Activated T-cell treated with anti-CD3 and anti-CD28 coated beads, Interleukin-2, amount 50 U/mL, for 72 hours (primary cell): ENCODE measurements at regions not wholly inside any gene's neighbourhood (a gene's known extent, or its start where the extent isn't known, plus 50 kb on each side); places are given as distances from the start of the nearest gene placed in this dataset.

ENCODE experiments used
- ATAC-seq, 2 donors: fragments of 150-1000 bp; cut with Tn5 transposase; replicated peaks in 1 of 2; 2 replicates each; pipeline ENCODE4 v1.10.0; 2021; ENCODE audit warnings: moderate library complexity in 2 of 2, mild to moderate bottlenecking in 1 of 2
- DNase-seq, 2 donors: peaks; one replicate each; pipeline ENCODE4 v3.0.0; 2021 to 2022; ENCODE audit warnings: mixed read lengths in 1 of 2
- H3K27ac Mint-ChIP-seq: one replicate; pipeline ENCODE4 v1.8.0; 2022; ENCODE audit warnings: mild to moderate bottlenecking, moderate library complexity, mixed read lengths
- H3K27me3 Mint-ChIP-seq: one replicate; pipeline ENCODE4 v1.8.0; 2022; ENCODE audit warnings: low read depth, mixed read lengths
- H3K36me3 Mint-ChIP-seq, 2 donors: one replicate each; pipeline ENCODE4 v1.8.0; 2022; ENCODE audit warnings: mixed read lengths in 2 of 2, mild to moderate bottlenecking in 1 of 2; ENCODE audit not compliant: insufficient read depth in 2 of 2
- H3K4me1 Mint-ChIP-seq: one replicate; pipeline ENCODE4 v1.8.0; 2022; ENCODE audit warnings: low read depth, mixed read lengths
- H3K4me3 Mint-ChIP-seq, 2 donors: one replicate each; pipeline ENCODE4 v1.8.0; 2022; ENCODE audit warnings: mild to moderate bottlenecking in 2 of 2, mixed read lengths in 2 of 2, moderate library complexity in 2 of 2
- H3K9me3 Mint-ChIP-seq, 2 donors: one replicate each; pipeline ENCODE4 v1.8.0; 2022; ENCODE audit warnings: mixed read lengths in 2 of 2

DNA sequence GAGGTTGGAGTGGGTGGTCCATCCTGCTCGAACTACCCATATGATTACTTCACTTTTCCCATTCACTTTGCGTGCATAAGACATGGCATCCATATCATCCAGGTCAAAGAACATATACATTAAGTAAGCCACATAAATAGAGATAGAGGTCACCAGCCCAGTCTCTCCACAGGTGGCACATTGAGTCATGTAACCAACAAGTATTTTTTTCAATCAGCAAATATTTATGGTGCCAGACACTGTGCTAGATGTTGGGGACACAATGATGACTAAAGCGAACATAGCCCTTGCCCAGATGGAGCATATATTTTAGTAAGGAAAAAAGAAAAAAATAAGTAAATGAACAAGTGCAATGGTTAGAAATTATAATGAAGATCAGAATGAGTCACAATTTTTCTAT is 83.6 kb upstream of the LCLAT1 start:
- Mint-ChIP-seq H3K4me3 (no peak overlapping the region), H3K27ac (no peak overlapping the region), H3K36me3 (no peaks in the 10 kb centered on the region), H3K27me3 (no peaks in the 10 kb centered on the region), H3K9me3 (no peaks in the 10 kb centered on the region), H3K4me1 (peaks cover 50% of the 10 kb centered on the region)
- ATAC-seq (peak in 1 of 2 donors; percentile 20), DNase-seq (no peak)

GRCh38 chr2:30365201-30365600 is 81.8 kb upstream of the LCLAT1 start:
- H3K9me3 Mint-ChIP-seq: no peaks in the 10 kb centered on the region
- ATAC-seq: no peak
- no peak for DNase-seq
- H3K4me3 Mint-ChIP-seq: no peak overlapping the region
- H3K4me1 Mint-ChIP-seq: peaks cover 54% of the 10 kb centered on the region
- no peaks in the 10 kb centered on the region for H3K36me3 Mint-ChIP-seq
- no peak overlapping the region for H3K27ac Mint-ChIP-seq
- H3K27me3 Mint-ChIP-seq: no peaks in the 10 kb centered on the region

GRCh38 chr2:30366199-30366691 is 80.8 kb upstream of the LCLAT1 start:
- H3K9me3 Mint-ChIP-seq: no peaks in the 10 kb centered on the region
- DNase-seq (peak; percentile 61 to 69), ATAC-seq (peak; percentile 96 to 97)
- H3K27me3 Mint-ChIP-seq: no peaks in the 10 kb centered on the region
- peak overlapping the region; percentile 58 for H3K27ac Mint-ChIP-seq
- peaks cover 0 to 2% of the 10 kb centered on the region in 2 donors for H3K36me3 Mint-ChIP-seq
- peak overlapping the region; percentile 0 to 64 for H3K4me3 Mint-ChIP-seq
- H3K4me1 Mint-ChIP-seq: peaks cover 50% of the 10 kb centered on the region

DNA sequence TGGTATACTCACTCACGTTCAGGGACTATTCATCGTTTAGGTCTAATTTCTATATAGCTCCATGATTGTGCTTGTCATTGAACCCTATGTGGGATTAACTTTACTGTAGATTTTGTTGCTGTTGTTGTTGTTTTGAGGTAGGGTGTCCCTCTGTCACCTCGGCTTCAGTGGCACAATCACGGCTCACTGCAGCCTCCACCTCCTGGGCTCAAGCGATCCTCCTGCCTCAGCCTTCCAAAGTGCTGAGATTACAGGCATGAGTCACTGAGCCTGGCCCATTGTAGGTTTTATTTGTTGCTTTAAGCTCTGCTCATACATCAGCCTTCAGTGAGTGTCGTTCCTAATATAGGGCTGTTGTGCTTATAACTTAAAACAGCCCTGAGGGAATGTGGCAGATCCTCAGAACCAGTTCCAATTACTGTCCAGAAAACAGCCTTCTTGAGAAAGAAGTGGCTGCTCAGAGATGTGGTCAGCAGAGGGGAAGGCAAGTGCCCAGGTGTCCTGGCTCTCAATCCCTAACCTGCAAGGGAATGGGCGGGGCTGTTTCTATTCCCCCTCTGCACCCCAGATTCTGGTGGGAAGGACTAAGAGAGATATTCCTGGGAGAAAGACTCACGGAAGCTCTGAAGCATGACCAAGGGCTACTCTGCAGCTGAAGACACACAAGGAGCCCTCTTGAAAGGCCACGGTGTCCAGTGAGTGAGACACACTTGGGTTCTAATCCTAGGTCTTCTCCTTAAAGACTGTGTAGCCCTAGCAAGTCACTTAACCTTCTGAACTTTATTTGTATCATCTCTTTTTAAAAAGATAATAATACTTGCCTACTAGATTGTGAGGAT is 79.6 kb upstream of the LCLAT1 start:
- Mint-ChIP-seq H3K36me3 (peaks cover 0 to 2% of the 10 kb centered on the region in 2 donors), H3K27me3 (no peaks in the 10 kb centered on the region), H3K4me3 (no peak overlapping the region), H3K9me3 (peaks cover 0 to 2% of the 10 kb centered on the region in 2 donors), H3K4me1 (peaks cover 50% of the 10 kb centered on the region), H3K27ac (no peak overlapping the region)
- DNase-seq: no peak
- ATAC-seq: no peak

DNA sequence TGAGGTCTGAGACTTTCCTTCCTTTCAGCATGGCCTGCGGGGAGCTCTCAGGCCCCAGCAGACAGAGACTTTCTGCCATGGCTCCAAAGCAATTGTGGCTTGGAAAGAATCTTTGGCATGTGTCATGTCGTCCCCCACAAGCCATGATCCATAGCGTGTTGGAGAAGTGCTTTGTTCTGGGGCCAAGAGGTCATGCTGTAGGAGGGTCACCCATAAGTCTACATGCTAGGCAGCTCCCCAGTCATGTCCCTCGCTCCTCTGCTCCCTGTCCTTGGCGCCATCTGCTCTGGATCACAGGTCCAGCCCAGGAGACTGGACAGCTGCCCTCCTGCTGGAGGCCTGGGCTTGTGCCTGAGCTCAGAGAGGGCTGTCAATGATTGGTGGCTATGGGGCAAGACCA is 78.8 kb upstream of the LCLAT1 start:
- no peak for ATAC-seq
- Mint-ChIP-seq H3K4me3 (no peak overlapping the region), H3K27ac (no peak overlapping the region), H3K4me1 (peaks cover 50% of the 10 kb centered on the region), H3K27me3 (no peaks in the 10 kb centered on the region), H3K36me3 (peaks cover 0 to 2% of the 10 kb centered on the region in 2 donors), H3K9me3 (peaks cover 0 to 2% of the 10 kb centered on the region in 2 donors)
- no peak for DNase-seq

- peaks cover 0 to 2% of the 10 kb centered on the region in 2 donors for H3K9me3 Mint-ChIP-seq
- peaks cover 56% of the 10 kb centered on the region for H3K4me1 Mint-ChIP-seq
- peaks cover 0 to 2% of the 10 kb centered on the region in 2 donors for H3K36me3 Mint-ChIP-seq
- ATAC-seq (no peak), DNase-seq (no peak)
- H3K27ac Mint-ChIP-seq: peak overlapping the region; percentile 8
- no peak overlapping the region for H3K4me3 Mint-ChIP-seq
- H3K27me3 Mint-ChIP-seq: no peaks in the 10 kb centered on the region
Observed at GRCh38 chr2:30371028-30371689, 75.9 kb upstream of the LCLAT1 start.

- Mint-ChIP-seq H3K4me1 (peaks cover 49% of the 10 kb centered on the region), H3K9me3 (peaks cover 0 to 2% of the 10 kb centered on the region in 2 donors), H3K36me3 (peaks cover 0 to 2% of the 10 kb centered on the region in 2 donors), H3K4me3 (peak overlapping the region in 1 of 2 donors; percentile 5), H3K27ac (peak overlapping the region; percentile 8), H3K27me3 (no peaks in the 10 kb centered on the region)
- DNase-seq: peak in 1 of 2 donors; percentile 27
- ATAC-seq: peak; percentile 63 to 82
Observed at GRCh38 chr2:30371772-30372373, 75.2 kb upstream of the LCLAT1 start.

DNA sequence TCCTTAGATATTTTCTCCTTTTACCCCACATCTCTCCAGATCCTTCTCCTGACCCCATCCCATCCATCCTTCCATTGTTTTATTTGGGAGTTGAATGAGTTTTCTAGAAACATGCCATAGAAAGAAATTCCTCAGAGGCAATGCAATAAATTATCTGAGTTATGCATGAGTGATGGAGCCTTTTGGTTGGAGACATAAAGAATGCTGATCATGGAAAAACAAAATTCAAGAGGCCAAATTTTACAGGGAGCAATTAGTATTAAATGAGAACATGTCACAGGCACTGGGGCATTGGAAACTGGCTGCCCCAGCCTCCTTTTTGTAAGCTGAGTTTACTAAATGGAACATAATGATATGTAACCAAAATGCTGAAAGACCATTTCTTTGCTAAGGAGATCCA is 74.2 kb upstream of the LCLAT1 start:
- Mint-ChIP-seq H3K27me3 (no peaks in the 10 kb centered on the region), H3K4me1 (peaks cover 47% of the 10 kb centered on the region), H3K36me3 (peaks cover 0 to 2% of the 10 kb centered on the region in 2 donors), H3K4me3 (no peak overlapping the region), H3K27ac (no peak overlapping the region), H3K9me3 (peaks cover 0 to 2% of the 10 kb centered on the region in 2 donors)
- ATAC-seq: no peak
- no peak for DNase-seq

DNA sequence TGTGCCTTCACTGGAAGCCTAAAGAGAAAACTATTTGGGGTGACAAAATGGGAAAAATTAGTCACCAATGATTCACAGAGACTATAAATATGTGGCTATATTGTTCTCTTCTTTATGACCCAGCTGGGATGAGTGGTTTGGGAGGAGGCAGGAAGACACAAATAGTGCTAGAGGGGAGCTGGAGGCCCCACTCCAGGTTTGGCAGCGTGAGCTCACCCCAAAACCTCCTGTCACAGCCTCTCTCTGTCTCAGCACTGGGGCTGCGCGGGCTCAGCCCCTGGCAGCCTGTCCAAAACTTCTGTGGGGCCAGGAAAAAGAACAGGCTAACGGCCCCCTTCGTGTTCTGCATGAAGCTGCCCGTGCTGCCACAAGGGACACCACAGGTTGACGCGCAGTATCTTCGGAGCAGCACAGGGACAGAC is 73.2 kb upstream of the LCLAT1 start:
- H3K4me1 Mint-ChIP-seq: peaks cover 47% of the 10 kb centered on the region
- peak overlapping the region; percentile 43 for H3K27ac Mint-ChIP-seq

DNA sequence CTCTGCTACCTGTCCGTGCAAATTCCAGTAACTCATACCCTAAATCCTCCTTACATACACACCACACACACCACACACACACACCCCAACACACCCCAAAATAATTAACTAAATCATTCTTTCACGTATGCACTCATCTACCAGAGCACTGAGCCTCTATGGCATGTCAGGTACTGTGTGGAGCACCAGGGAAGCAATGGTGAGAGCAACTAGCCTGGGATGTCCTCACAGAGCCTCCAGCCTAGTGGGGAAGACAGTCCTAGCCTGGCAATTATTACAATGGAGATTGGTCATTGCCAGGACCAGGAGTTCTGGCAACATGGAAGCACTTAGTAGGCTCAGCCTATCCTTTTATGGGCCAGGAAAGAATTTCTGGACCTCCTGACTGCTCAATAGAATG is 72.7 kb upstream of the LCLAT1 start:
- ATAC-seq (no peak), DNase-seq (no peak)
- peaks cover 0 to 2% of the 10 kb centered on the region in 2 donors for H3K9me3 Mint-ChIP-seq
- H3K36me3 Mint-ChIP-seq: peaks cover 0 to 2% of the 10 kb centered on the region in 2 donors
- H3K27ac Mint-ChIP-seq: no peak overlapping the region
- no peaks in the 10 kb centered on the region for H3K27me3 Mint-ChIP-seq
- H3K4me1 Mint-ChIP-seq: peaks cover 47% of the 10 kb centered on the region
- no peak overlapping the region for H3K4me3 Mint-ChIP-seq

More for the DNA sequence above, 73.2 kb upstream of the LCLAT1 start:
- ATAC-seq: peak; percentile 41 to 50
- Mint-ChIP-seq H3K27me3 (no peaks in the 10 kb centered on the region), H3K4me3 (no peak overlapping the region), H3K36me3 (peaks cover 0 to 2% of the 10 kb centered on the region in 2 donors), H3K9me3 (peaks cover 0 to 2% of the 10 kb centered on the region in 2 donors)
- DNase-seq: peak in 1 of 2 donors; percentile 8

GRCh38 chr2:30375915-30376314 is 71.1 kb upstream of the LCLAT1 start:
- ATAC-seq (no peak), DNase-seq (no peak)
- Mint-ChIP-seq H3K9me3 (peaks cover 1 to 4% of the 10 kb centered on the region in 2 donors), H3K4me1 (peaks cover 41% of the 10 kb centered on the region), H3K36me3 (no peaks in the 10 kb centered on the region), H3K4me3 (no peak overlapping the region), H3K27me3 (no peaks in the 10 kb centered on the region), H3K27ac (no peak overlapping the region)

DNA sequence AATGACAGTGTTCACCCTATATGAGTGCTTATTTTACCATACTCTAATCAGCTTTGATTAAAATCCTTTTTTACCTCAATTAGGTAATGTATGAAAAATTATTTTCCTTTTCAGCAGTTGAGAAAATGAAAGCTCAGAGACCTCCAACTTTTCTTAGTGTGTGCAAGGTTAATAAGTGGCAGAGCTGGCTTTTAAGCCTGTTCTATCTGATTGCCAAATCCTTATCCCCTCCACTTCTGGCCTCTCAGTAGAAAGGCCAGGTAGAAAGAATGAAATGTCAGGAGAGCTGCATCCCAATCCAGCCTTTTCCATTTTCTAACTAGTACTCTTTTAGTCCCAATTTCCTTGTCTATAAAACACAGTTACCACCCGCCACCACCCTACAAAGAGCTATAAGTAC is 67.6 kb upstream of the LCLAT1 start:
- peaks cover 1 to 3% of the 10 kb centered on the region in 2 donors for H3K9me3 Mint-ChIP-seq
- ATAC-seq (no peak), DNase-seq (no peak)
- peaks cover 22% of the 10 kb centered on the region for H3K27me3 Mint-ChIP-seq
- H3K27ac Mint-ChIP-seq: no peak overlapping the region
- H3K4me3 Mint-ChIP-seq: no peak overlapping the region
- no peaks in the 10 kb centered on the region for H3K36me3 Mint-ChIP-seq
- peaks cover 9% of the 10 kb centered on the region for H3K4me1 Mint-ChIP-seq

- H3K27ac Mint-ChIP-seq: peak overlapping the region; percentile 55
- H3K4me1 Mint-ChIP-seq: peaks cover under 1% of the 10 kb centered on the region
- DNase-seq (no peak), ATAC-seq (no peak)
- H3K9me3 Mint-ChIP-seq: peaks cover 1 to 3% of the 10 kb centered on the region in 2 donors
- no peaks in the 10 kb centered on the region for H3K36me3 Mint-ChIP-seq
- no peak overlapping the region for H3K4me3 Mint-ChIP-seq
- H3K27me3 Mint-ChIP-seq: peaks cover 24% of the 10 kb centered on the region
Observed at GRCh38 chr2:30380824-30381223, 66.2 kb upstream of the LCLAT1 start.
